ENCODE measurements at regions not wholly inside any gene's neighbourhood (a gene's known extent, or its start where the extent isn't known, plus 50 kb on each side); places are given as distances from the start of the nearest gene placed in this dataset.
A peak's percentile ranks its signal among the peaks of the same experiment; 100 is the strongest.

DNA sequence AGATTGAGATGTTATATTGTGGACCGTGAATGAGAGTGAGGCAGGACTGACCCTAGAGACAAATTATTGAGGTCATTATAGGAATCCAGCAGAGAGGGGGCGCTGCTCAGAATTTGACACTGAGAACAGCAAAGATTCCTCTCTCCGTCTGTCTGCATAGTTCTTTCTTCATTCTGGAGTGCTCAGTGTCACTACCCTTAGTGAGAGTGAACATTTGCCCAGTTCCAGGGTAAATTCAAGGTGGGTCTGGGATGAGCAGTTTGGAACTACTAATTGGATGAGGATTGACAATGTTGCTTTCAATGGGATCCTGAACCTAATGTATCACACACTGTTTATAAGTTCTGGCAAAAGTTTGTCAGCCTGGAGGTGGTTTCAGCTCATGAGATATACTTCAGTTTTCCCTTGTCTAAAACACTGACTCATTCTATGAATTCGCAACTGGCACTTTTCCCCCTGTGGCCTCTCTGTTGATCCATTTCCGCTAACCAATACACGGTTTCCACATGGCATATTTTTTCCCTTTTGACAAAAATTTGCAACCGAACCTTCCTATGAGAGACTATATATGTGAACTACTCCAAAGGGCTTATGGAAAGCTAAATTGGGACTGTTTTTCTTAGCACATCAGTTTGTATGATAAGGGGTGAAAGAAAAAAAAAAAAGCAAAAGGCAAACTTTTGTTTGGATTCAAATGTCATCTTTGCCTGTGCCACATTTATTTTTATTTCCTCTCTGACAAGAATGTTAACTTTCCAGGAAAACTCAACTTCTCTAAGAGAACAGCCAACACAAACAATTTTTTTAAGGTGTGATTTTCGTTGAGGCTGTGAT lies 1240.7 kb upstream of the WWC1 start:
- H3K27ac ChIP-seq: no peak overlapping the region
- intact Hi-C loops (cut with DNase I): no loop called here
- no peaks in the 10 kb centered on the region for H3K9me3 ChIP-seq
- ATAC-seq: peak; percentile 45
- WGBS, 2 donors: 47 to 56% methylated on average over 8 of the region's 8 CpGs
- DNase-seq: peak in 1 of 4 donors; percentile 18
- H3K36me3 ChIP-seq (replicated peaks in 1 of 2; ENCODE audit: insufficient read depth in 1 of 2, low read depth in 2 of 2): no peaks in the 10 kb centered on the region
- no peak overlapping the region for H3K4me3 ChIP-seq
- peaks cover 13% of the 10 kb centered on the region for H3K4me1 ChIP-seq
- no peak for TF ChIP-seq CTCF (IDR thresholded peaks at IDR 0.05)
- no peak for TF ChIP-seq POLR2A (IDR thresholded peaks at IDR 0.05)
- no peaks in the 10 kb centered on the region for H3K27me3 ChIP-seq

- no peak for TF ChIP-seq CTCF (IDR thresholded peaks at IDR 0.05)
- TF ChIP-seq POLR2A (IDR thresholded peaks at IDR 0.05): no peak
- WGBS, 2 donors: 24 to 31% methylated on average over 7 of the region's 7 CpGs
- ATAC-seq (peak; percentile 45), DNase-seq (no peak)
- H3K4me1 ChIP-seq: peaks cover 13% of the 10 kb centered on the region
- H3K36me3 ChIP-seq (replicated peaks in 1 of 2; ENCODE audit: insufficient read depth in 1 of 2, low read depth in 2 of 2): no peaks in the 10 kb centered on the region
- H3K27ac ChIP-seq: no peak overlapping the region
- H3K27me3 ChIP-seq: no peaks in the 10 kb centered on the region
- intact Hi-C loops (cut with DNase I): no loop called here
- no peak overlapping the region for H3K4me3 ChIP-seq
- no peaks in the 10 kb centered on the region for H3K9me3 ChIP-seq
Measured at GRCh38 chr5:167051402-167051768, 1240.1 kb upstream of the WWC1 start.

- intact Hi-C loops (cut with DNase I): no loop called here
- no peak overlapping the region for H3K27ac ChIP-seq
- TF ChIP-seq POLR2A (IDR thresholded peaks at IDR 0.05) (no peak), CTCF (IDR thresholded peaks at IDR 0.05) (no peak)
- peaks cover 13% of the 10 kb centered on the region for H3K4me1 ChIP-seq
- H3K27me3 ChIP-seq: no peaks in the 10 kb centered on the region
- WGBS, 2 donors: 67 to 95% methylated on average over 1 of the region's 1 CpG
- H3K9me3 ChIP-seq: no peaks in the 10 kb centered on the region
- H3K4me3 ChIP-seq: no peak overlapping the region
- DNase-seq: no peak
- ATAC-seq: no peak
- H3K36me3 ChIP-seq (replicated peaks in 1 of 2; ENCODE audit: insufficient read depth in 1 of 2, low read depth in 2 of 2): no peaks in the 10 kb centered on the region
Measured at GRCh38 chr5:167052791-167053190, 1238.7 kb upstream of the WWC1 start.

DNA sequence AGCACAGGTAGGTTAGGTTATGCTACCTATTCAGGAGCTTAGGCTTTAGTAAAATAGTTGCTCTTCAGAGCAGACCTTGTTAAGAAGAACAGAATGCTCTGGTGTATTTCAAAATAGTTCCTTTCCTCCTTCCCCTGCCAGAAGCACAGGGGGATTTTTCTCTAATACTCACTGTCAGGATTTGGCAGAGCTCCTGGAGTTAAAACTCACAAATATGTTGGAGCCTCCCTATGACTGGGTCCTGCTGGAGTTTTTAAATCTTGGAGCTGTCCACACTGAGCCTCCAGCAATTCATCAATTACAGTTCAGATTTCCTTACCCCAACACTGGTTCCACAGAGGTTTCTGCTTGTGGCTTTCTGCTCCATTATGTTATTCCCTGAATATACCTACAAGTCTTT lies 1233.8 kb upstream of the WWC1 start:
- ATAC-seq: no peak
- no peaks in the 10 kb centered on the region for H3K9me3 ChIP-seq
- intact Hi-C loops (cut with DNase I): loop anchor here (5.0 kb wide), 1 partner anchor 100 kb away; no protein-coding TSS in a partner anchor

More for the DNA sequence above, 1233.8 kb upstream of the WWC1 start:
- Histone ChIP-seq H3K36me3 (replicated peaks in 1 of 2; ENCODE audit: insufficient read depth in 1 of 2, low read depth in 2 of 2) (no peaks in the 10 kb centered on the region), H3K4me3 (no peak overlapping the region), H3K27me3 (no peaks in the 10 kb centered on the region), H3K27ac (no peak overlapping the region), H3K4me1 (no peaks in the 10 kb centered on the region)
- no peak for TF ChIP-seq CTCF (IDR thresholded peaks at IDR 0.05)
- no peak for TF ChIP-seq POLR2A (IDR thresholded peaks at IDR 0.05)
- peak in 1 of 4 donors; percentile 9 for DNase-seq
